Small intestine (tissue), 7 donors: ENCODE measurements at regions not wholly inside any gene's neighbourhood (a gene's known extent, or its start where the extent isn't known, plus 50 kb on each side); places are given as distances from the start of the nearest gene placed in this dataset.
"Not testable (repeated sequence)": the region's sequence is repeated elsewhere in the genome, so short reads cannot be mapped to it uniquely, and the experiment has no call there.

Experiments used
- DNase-seq, 2 donors: peaks; one replicate each; pipeline versions ENCODE4 v3.0.0 to v3.0.0-alpha.2; 2013
- FAIRE-seq: peaks from 2 replicates; lab custom pipeline; 2012; peaks lifted over from hg19 to GRCh38; lab: Jason Lieb, UNC
- H3K27ac ChIP-seq, 3 donors: one replicate each; pipeline ENCODE4 v1.5.1; 2013; ENCODE audit warnings: low read length in 2 of 3, mild to moderate bottlenecking in 2 of 3, control low read depth in 1 of 3, inconsistent platforms in 1 of 3, low read depth in 1 of 3, moderate library complexity in 1 of 3
- H3K27me3 ChIP-seq, 3 donors: one replicate each; pipeline ENCODE4 v1.6.1; 2013; ENCODE audit warnings: low read length in 3 of 3, inconsistent platforms in 1 of 3; ENCODE audit not compliant: control insufficient read depth in 3 of 3, insufficient read depth in 3 of 3
- H3K36me3 ChIP-seq, 3 donors: one replicate each; pipeline ENCODE4 v1.6.1; 2013; ENCODE audit warnings: low read length in 3 of 3, inconsistent platforms in 1 of 3, low read depth in 1 of 3, mild to moderate bottlenecking in 1 of 3, moderate library complexity in 1 of 3; ENCODE audit not compliant: control insufficient read depth in 3 of 3, insufficient read depth in 2 of 3
- H3K4me1 ChIP-seq, 3 donors: one replicate each; pipeline ENCODE4 v1.6.1; 2013; ENCODE audit warnings: low read length in 2 of 3, inconsistent platforms in 1 of 3, low read depth in 1 of 3, mild to moderate bottlenecking in 1 of 3, moderate library complexity in 1 of 3; ENCODE audit not compliant: control insufficient read depth in 3 of 3, insufficient read depth in 2 of 3
- H3K4me3 ChIP-seq, 3 donors: one replicate each; pipeline ENCODE4 v1.5.1; 2013; ENCODE audit warnings: low read length in 3 of 3, control low read depth in 1 of 3, inconsistent platforms in 1 of 3, low read depth in 1 of 3, mild to moderate bottlenecking in 1 of 3, moderate library complexity in 1 of 3
- H3K9me3 ChIP-seq, 2 donors: one replicate each; pipeline ENCODE4 v1.6.1; 2013; ENCODE audit warnings: low read depth in 1 of 2, low read length in 1 of 2; ENCODE audit not compliant: control insufficient read depth in 2 of 2, insufficient read depth in 1 of 2
- WGBS, 3 donors: extraction: QIAGEN DNeasy Blood & Tissue Kit; methylation state at CpG; one replicate each; pipeline ENCODE4 v1.1.7; 2013; 5-methylcytosine and 5-hydroxymethylcytosine counted together
- donor health status: healthy with polysubstance abuse.
- donor health status: control.
- donor health status: control.
- donor health status: Bipolar disorder and iron deficiency.
- donor health status: healthy.

DNA sequence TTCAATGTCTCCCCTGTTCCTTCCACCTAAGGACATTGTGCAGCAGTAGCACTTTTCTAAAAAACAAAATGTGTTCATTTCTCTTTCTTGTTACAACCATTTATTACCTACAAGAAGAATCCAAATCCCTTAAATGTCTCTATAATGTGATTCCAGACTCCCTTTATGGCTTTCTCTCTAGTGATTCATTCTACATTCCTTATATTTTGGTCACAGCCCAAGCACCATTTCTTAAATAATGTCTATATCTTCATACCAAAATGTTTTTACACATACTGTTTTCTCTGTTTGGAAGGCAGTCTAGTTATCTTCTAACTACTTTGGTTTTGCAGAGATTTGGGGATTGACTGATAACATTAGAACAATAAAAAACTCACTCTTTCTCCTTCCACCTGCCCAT, 1037.3 kb upstream of the FLRT2 start:
- Histone ChIP-seq H3K27me3 (no peaks in the 10 kb centered on the region), H3K27ac (no peak overlapping the region), H3K4me3 (no peak overlapping the region), H3K4me1 (no peaks in the 10 kb centered on the region), H3K36me3 (no peaks in the 10 kb centered on the region), H3K9me3 (peaks cover 4 to 7% of the 10 kb centered on the region in 2 donors)
- no peak for DNase-seq
- no peak for FAIRE-seq

- FAIRE-seq (no peak), DNase-seq (no peak)
- Histone ChIP-seq H3K27me3 (no peaks in the 10 kb centered on the region), H3K36me3 (no peaks in the 10 kb centered on the region), H3K27ac (no peak overlapping the region), H3K4me1 (no peaks in the 10 kb centered on the region), H3K4me3 (no peak overlapping the region), H3K9me3 (peaks cover 4 to 7% of the 10 kb centered on the region in 2 donors)
- 48 to 76% (median 58%) methylated on average over 4 of the region's 4 CpGs for WGBS, 3 donors
Observed at GRCh38 chr14:84493779-84494178, 1036.2 kb upstream of the FLRT2 start.

- H3K27ac ChIP-seq: no peak overlapping the region
- H3K9me3 ChIP-seq: peaks cover 2 to 7% of the 10 kb centered on the region in 2 donors
- DNase-seq: no peak
- H3K4me3 ChIP-seq: no peak overlapping the region
- no peaks in the 10 kb centered on the region for H3K36me3 ChIP-seq
- no peaks in the 10 kb centered on the region for H3K27me3 ChIP-seq
- no peaks in the 10 kb centered on the region for H3K4me1 ChIP-seq
- FAIRE-seq: no peak
- 91 to 97% (median 95%) methylated on average over 2 of the region's 2 CpGs for WGBS, 3 donors
Observed at GRCh38 chr14:84496677-84497076, 1033.3 kb upstream of the FLRT2 start.

- H3K36me3 ChIP-seq, H3K4me3 ChIP-seq, H3K9me3 ChIP-seq, DNase-seq, FAIRE-seq, H3K27ac ChIP-seq, H3K4me1 ChIP-seq, H3K27me3 ChIP-seq: not testable (repeated sequence)
- WGBS, 3 donors: 87 to 93% (median 92%) methylated on average over 17 to 18 of the region's 18 CpGs
Observed at GRCh38 chr14:84512823-84513222, 1017.1 kb upstream of the FLRT2 start.

GRCh38 chr14:84519836-84520235, 1010.1 kb upstream of the FLRT2 start:
- 70 to 88% (median 73%) methylated on average over 3 of the region's 3 CpGs for WGBS, 3 donors
- DNase-seq: no peak
- peaks cover 0 to 4% of the 10 kb centered on the region in 2 donors for H3K9me3 ChIP-seq
- no peak for FAIRE-seq
- H3K27me3 ChIP-seq: no peaks in the 10 kb centered on the region
- H3K4me1 ChIP-seq: no peaks in the 10 kb centered on the region
- H3K27ac ChIP-seq: no peak overlapping the region
- no peaks in the 10 kb centered on the region for H3K36me3 ChIP-seq
- H3K4me3 ChIP-seq: no peak overlapping the region

- WGBS, 3 donors: 67 to 74% (median 73%) methylated on average over 1 of the region's 1 CpG
- no peak for DNase-seq
- no peak overlapping the region for H3K27ac ChIP-seq
Observed at GRCh38 chr14:84520711-84521338, 1009.1 kb upstream of the FLRT2 start.

GRCh38 chr14:84523746-84524145, 1006.2 kb upstream of the FLRT2 start:
- H3K9me3 ChIP-seq: peaks cover 0 to 4% of the 10 kb centered on the region in 2 donors
- H3K27ac ChIP-seq: no peak overlapping the region
- no peaks in the 10 kb centered on the region for H3K27me3 ChIP-seq
- no peaks in the 10 kb centered on the region for H3K4me1 ChIP-seq
- FAIRE-seq (no peak), DNase-seq (no peak)
- H3K4me3 ChIP-seq: no peak overlapping the region
- no peaks in the 10 kb centered on the region for H3K36me3 ChIP-seq
- 78 to 88% (median 84%) methylated on average over 2 of the region's 2 CpGs for WGBS, 3 donors

More at GRCh38 chr14:84520711-84521338, 1009.1 kb upstream of the FLRT2 start:
- Histone ChIP-seq H3K9me3 (peaks cover 0 to 4% of the 10 kb centered on the region in 2 donors), H3K4me3 (no peak overlapping the region), H3K4me1 (no peaks in the 10 kb centered on the region), H3K27me3 (no peaks in the 10 kb centered on the region), H3K36me3 (no peaks in the 10 kb centered on the region)
- no peak for FAIRE-seq

DNA sequence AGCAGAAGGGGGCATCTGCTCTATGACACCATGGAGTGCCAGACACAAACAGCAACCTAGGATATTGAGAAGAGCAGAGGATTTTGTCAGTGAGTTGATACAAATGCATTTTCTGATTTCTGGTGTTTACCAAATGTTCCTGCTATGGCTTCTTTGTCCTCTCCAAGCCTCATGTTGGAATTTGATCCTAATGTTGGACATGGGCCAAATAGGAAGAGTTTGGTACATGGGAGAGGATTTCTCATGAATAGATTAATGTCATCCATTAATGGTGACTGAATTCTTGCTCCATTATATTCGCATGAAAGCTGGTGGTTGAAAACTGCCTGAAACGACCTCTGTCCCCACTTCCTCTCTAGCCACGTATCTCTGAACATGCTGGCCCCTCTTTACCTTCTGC, 1002.2 kb upstream of the FLRT2 start:
- DNase-seq (no peak), FAIRE-seq (no peak)
- H3K9me3 ChIP-seq: no peaks in the 10 kb centered on the region
- H3K4me3 ChIP-seq: no peak overlapping the region
- H3K4me1 ChIP-seq: no peaks in the 10 kb centered on the region
- no peaks in the 10 kb centered on the region for H3K36me3 ChIP-seq
- WGBS, 3 donors: 33 to 42% (median 40%) methylated on average over 3 of the region's 3 CpGs
- no peak overlapping the region for H3K27ac ChIP-seq
- H3K27me3 ChIP-seq: no peaks in the 10 kb centered on the region

GRCh38 chr14:84532016-84532415, 997.9 kb upstream of the FLRT2 start:
- DNase-seq: no peak
- no peaks in the 10 kb centered on the region for H3K27me3 ChIP-seq
- H3K4me3 ChIP-seq: no peak overlapping the region
- no peak overlapping the region for H3K27ac ChIP-seq
- WGBS, 3 donors: 74 to 86% (median 84%) methylated on average over 2 of the region's 2 CpGs
- H3K4me1 ChIP-seq: no peaks in the 10 kb centered on the region
- H3K9me3 ChIP-seq: no peaks in the 10 kb centered on the region
- H3K36me3 ChIP-seq: no peaks in the 10 kb centered on the region
- no peak for FAIRE-seq
